K562 (cell line): ENCODE measurements at regions not wholly inside any gene's neighbourhood (a gene's known extent, or its start where the extent isn't known, plus 50 kb on each side); places are given as distances from the start of the nearest gene placed in this dataset.

Experiments used
- ATAC-seq: fragments of 200-7000 bp; cut with Tn5 transposase; 3 replicates; pipeline ENCODE4 v1.9.1; 2020; ENCODE audit warnings: moderate library complexity
- BruUV-seq: library from RNA; stranded (reverse); fragments of 400-500 nt; replicated peaks from 2 replicates; lab custom pipeline; 2021; lab: Mats Ljungman, UMichigan
- CTCF ChIA-PET: fragments of 300-600 bp; formaldehyde crosslinking; extraction: SDS; loops from one replicate; lab custom pipeline; 2021; ENCODE audit warnings: low intra/inter-chr PET ratio; lab: Yijun Ruan, JAX
- POLR2A ChIA-PET: fragments of 300-600, 350-650 bp; sonication (Branson Sonifier 250); formaldehyde crosslinking; extraction: SDS; loops from one replicate; lab custom pipeline; 2021; ENCODE audit warnings: antibody characterized with exemption, inconsistent platforms; lab: Yijun Ruan, JAX
- DNase-seq, 4 experiments: peaks; one replicate each; pipeline versions ENCODE4 v3.0.0 to v3.0.0-alpha.2; 2011 to 2018; ENCODE audit warnings: low spot score in 3 of 4, mixed read lengths in 3 of 4; ENCODE audit errors: extremely low read depth in 1 of 4
- FAIRE-seq: peaks from 2 replicates; lab custom pipeline; 2011; peaks lifted over from hg19 to GRCh38; lab: Jason Lieb, UNC
- H2AFZ ChIP-seq: 2 replicates; pipeline ENCODE4 v1.6.0; 2011; ENCODE audit warnings: low read depth, low read length, control low read depth, inconsistent platforms
- H3K27ac ChIP-seq: fragments of 200-600 bp; 3 replicates; pipeline ENCODE4 v1.8.0; 2011; ENCODE audit warnings: low read depth, mild to moderate bottlenecking, control low read depth, inconsistent platforms, low read length, moderate library complexity, mixed read lengths; ENCODE audit errors: extremely low read depth
- H3K27me3 ChIP-seq, 2 experiments: fragments of 300-600 bp in 1 of 2; 2 replicates in 1 of 2; 3 replicates in 1 of 2; pipeline versions ENCODE4 v1.6.0 to v1.8.0; 2011; ENCODE audit warnings: inconsistent platforms in 2 of 2, low read length in 2 of 2, mild to moderate bottlenecking in 1 of 2, mixed read lengths in 1 of 2, moderate library complexity in 1 of 2; ENCODE audit not compliant: control insufficient read depth in 2 of 2, insufficient read depth in 2 of 2
- H3K36me3 ChIP-seq: fragments of 300-600 bp; 3 replicates; pipeline ENCODE4 v1.8.0; 2011; ENCODE audit warnings: mild to moderate bottlenecking, low read length, inconsistent platforms; ENCODE audit not compliant: control insufficient read depth, insufficient read depth
- H3K4me1 ChIP-seq, 2 experiments: fragments of 200-600 bp in 1 of 2; replicated peaks in 1 of 2; 2 replicates in 1 of 2; 3 replicates in 1 of 2; pipeline versions ENCODE4 v1.5.1 to v1.8.0; 2011; ENCODE audit warnings: inconsistent platforms in 2 of 2, low read length in 2 of 2, mild to moderate bottlenecking in 1 of 2, mixed read lengths in 1 of 2, moderate library complexity in 1 of 2; ENCODE audit not compliant: control insufficient read depth in 2 of 2, insufficient read depth in 2 of 2
- H3K4me2 ChIP-seq: 2 replicates; pipeline ENCODE4 v1.6.1; 2011; ENCODE audit warnings: low read length, control low read depth, inconsistent platforms, mixed read lengths; ENCODE audit not compliant: insufficient read depth
- H3K4me3 ChIP-seq: fragments of 200-600 bp; sonication (generic), shearing (Covaris generic); 2 replicates; pipeline ENCODE4 v1.5.1; 2016; ENCODE audit warnings: control low read depth, inconsistent platforms
- H3K79me2 ChIP-seq: fragments of 200-600 bp; 3 replicates; pipeline ENCODE4 v1.8.0; 2011; ENCODE audit warnings: low read length, inconsistent platforms; ENCODE audit not compliant: control insufficient read depth, insufficient read depth
- H3K9ac ChIP-seq, 2 experiments: 2 replicates each; pipeline versions ENCODE4 v1.6.0 to v1.6.1; 2011; ENCODE audit warnings: low read depth in 2 of 2, low read length in 2 of 2, control low read depth in 1 of 2, inconsistent platforms in 1 of 2, mild to moderate bottlenecking in 1 of 2, mixed read lengths in 1 of 2; ENCODE audit not compliant: insufficient read depth in 1 of 2
- H3K9me1 ChIP-seq: one replicate; pipeline ENCODE4 v1.6.0; 2011; ENCODE audit warnings: inconsistent platforms, mild to moderate bottlenecking, low read length, moderate library complexity; ENCODE audit not compliant: control insufficient read depth, insufficient read depth
- H3K9me3 ChIP-seq: replicated peaks from 2 replicates; pipeline ENCODE4 v1.5.1; 2011; ENCODE audit warnings: low read depth, low read length, inconsistent platforms; ENCODE audit not compliant: control insufficient read depth, insufficient read depth
- H4K20me1 ChIP-seq: replicated peaks from 2 replicates; pipeline ENCODE4 v1.6.1; 2011; ENCODE audit warnings: low read length, inconsistent platforms, mixed read lengths; ENCODE audit not compliant: control insufficient read depth, insufficient read depth
- CBFB ChIP-seq: sonication (generic); formaldehyde crosslinking; IDR thresholded peaks from 2 replicates; pipeline ENCODE4 v1.4.0; 2020; ENCODE audit warnings: mild to moderate bottlenecking, missing genetic modification reagents
- MXI1 ChIP-seq: IDR thresholded peaks from 2 replicates; pipeline ENCODE4 v1.6.1; 2011; ENCODE audit warnings: low read depth, mild to moderate bottlenecking, improper control_type of control experiment, low read length
- SOX6 ChIP-seq: fragments of 450-650 bp; IDR thresholded peaks from 2 replicates; pipeline ENCODE4 v1.6.1; 2014; ENCODE audit warnings: mild to moderate bottlenecking
- ZNF766 ChIP-seq: fragments of 200-800 bp; sonication (Bioruptor generic); conservative IDR thresholded peaks from 2 replicates; pipeline ENCODE4 v1.6.1; 2016; ENCODE audit warnings: missing genetic modification characterization, missing compliant biosample characterization
- WGBS: fragments of 100-300 bp; shearing (Covaris generic); methylation state at CpG from one replicate; pipeline ENCODE4 v1.1.6; 2016; ENCODE audit warnings: low coverage, mixed read lengths; ENCODE audit not compliant: insufficient coverage; ENCODE audit errors: missing lambda C conversion rate; 5-methylcytosine and 5-hydroxymethylcytosine counted together
- in situ Hi-C: fragments of 300-500 bp; cut with MboI; formaldehyde crosslinking; loops from 4 replicates; pipeline ENCODE4 v1.15.0; 2018; ENCODE audit warnings: inconsistent platforms, mixed read lengths
- intact Hi-C: fragments of 100-400 bp; cut with micrococcal nuclease; formaldehyde crosslinking; loops from 2 replicates; pipeline ENCODE4 v1.14.2; 2022
- TF ChIP-seq, protein P1 (sequence below): fragments of 250-450 bp; sonication (Bioruptor Pico); IDR thresholded peaks from 2 replicates; pipeline ENCODE4 v1.8.0; 2021; ENCODE audit warnings: mild to moderate bottlenecking, moderate library complexity

DNA sequence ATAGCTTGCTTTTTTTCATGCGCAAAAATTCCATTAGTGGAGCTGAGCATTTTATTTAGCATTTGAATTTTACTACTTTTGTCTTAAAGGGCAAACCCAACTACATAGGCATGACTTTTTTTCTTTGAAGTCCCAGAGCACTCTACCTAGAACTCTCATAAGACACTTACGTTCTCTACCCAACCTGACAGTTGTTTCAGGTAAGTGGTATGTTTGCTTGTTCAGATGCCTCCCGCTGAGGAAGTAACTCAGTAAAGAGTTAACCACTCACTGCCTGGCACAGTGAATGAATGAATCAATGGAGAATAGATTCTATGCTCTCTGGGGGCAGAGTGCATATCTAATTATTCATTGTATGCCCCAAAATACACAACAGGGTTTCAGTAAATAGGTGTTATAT lies 212.3 kb upstream of the PRDM1 start (continued):
- TF ChIP-seq CBFB (CRISPR knock-in tag) (no peak), ZNF766 (CRISPR knock-in tag) (no peak)

DNA sequence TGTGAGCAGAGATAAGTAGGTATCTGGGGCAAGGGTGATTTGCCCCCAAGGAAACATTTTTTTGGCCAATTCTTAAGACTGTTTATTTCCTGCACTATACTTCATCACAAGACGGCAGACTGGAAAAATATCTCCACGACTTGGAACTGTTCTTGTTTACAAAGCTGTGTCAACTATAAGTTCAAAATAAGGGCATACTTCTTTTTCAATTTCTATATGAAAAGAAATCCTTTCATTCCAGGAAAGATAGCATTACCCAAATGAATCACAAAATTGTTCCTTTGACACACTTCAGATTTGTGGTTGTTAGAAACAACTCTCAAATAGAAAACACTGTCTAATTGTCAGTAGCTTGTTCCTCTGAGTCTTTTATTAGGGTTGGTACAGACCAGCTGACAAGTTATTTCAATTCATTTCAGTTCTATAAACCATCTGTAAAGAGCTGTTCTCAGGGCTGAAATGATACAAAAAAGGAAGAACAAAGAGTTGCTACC lies 212.9 kb upstream of the PRDM1 start:
- H2AFZ ChIP-seq = no peak overlapping the region
- ATAC-seq (no peak), FAIRE-seq (no peak), DNase-seq (no peak)
- in situ Hi-C loops (no loop called here), intact Hi-C loops (no loop called here)
- 2% methylated on average over 2 of the region's 2 CpGs for WGBS
- TF ChIP-seq SOX6 (no peak), MXI1 (no peak)
- H3K79me2 ChIP-seq = no peaks in the 10 kb centered on the region
- H3K36me3 ChIP-seq = no peaks in the 10 kb centered on the region
- ChIA-PET CTCF (interaction anchor here (0.7 kb wide), 1 partner anchor 127 kb away, joined by 3 read pairs; no protein-coding TSS in a partner anchor), POLR2A (no interaction called here)
- no peaks in the 10 kb centered on the region for H3K4me1 ChIP-seq
- no TSS peak for BruUV-seq
- H3K9ac ChIP-seq = no peak overlapping the region
- H3K27me3 ChIP-seq = peaks cover 4 to 16% of the 10 kb centered on the region in 2 experiments; a peak in 4 of 5 replicates
- H3K9me1 ChIP-seq = no peaks in the 10 kb centered on the region
- H3K4me2 ChIP-seq = no peak overlapping the region
- no peaks in the 10 kb centered on the region for H4K20me1 ChIP-seq
- no peak overlapping the region for H3K27ac ChIP-seq
- no peak overlapping the region for H3K4me3 ChIP-seq
- H3K9me3 ChIP-seq = no peaks in the 10 kb centered on the region

GRCh38 chr6:105872249-105872648 lies 213.9 kb upstream of the PRDM1 start:
- no TSS peak for BruUV-seq
- H3K36me3 ChIP-seq = no peaks in the 10 kb centered on the region
- H3K4me3 ChIP-seq = no peak overlapping the region
- DNase-seq = no peak
- POLR2A ChIA-PET = no interaction called here
- H3K9ac ChIP-seq = no peak overlapping the region
- in situ Hi-C loops = no loop called here
- no peaks in the 10 kb centered on the region for H4K20me1 ChIP-seq
- H3K4me2 ChIP-seq = no peak overlapping the region
- peaks cover 4 to 16% of the 10 kb centered on the region in 2 experiments; a peak in 4 of 5 replicates for H3K27me3 ChIP-seq
- intact Hi-C loops = no loop called here
- no peak for FAIRE-seq
- H3K4me1 ChIP-seq = no peaks in the 10 kb centered on the region
- CTCF ChIA-PET = interaction anchor here (0.6 kb wide), 1 partner anchor 23 kb away, joined by 4 read pairs; no protein-coding TSS in a partner anchor
- H2AFZ ChIP-seq = no peak overlapping the region
- WGBS = 3% methylated on average over 4 of the region's 4 CpGs
- no peaks in the 10 kb centered on the region for H3K9me1 ChIP-seq
- ATAC-seq = no peak
- H3K9me3 ChIP-seq = no peaks in the 10 kb centered on the region
- no peaks in the 10 kb centered on the region for H3K79me2 ChIP-seq
- H3K27ac ChIP-seq = no peak overlapping the region
- TF ChIP-seq, protein P1, sequence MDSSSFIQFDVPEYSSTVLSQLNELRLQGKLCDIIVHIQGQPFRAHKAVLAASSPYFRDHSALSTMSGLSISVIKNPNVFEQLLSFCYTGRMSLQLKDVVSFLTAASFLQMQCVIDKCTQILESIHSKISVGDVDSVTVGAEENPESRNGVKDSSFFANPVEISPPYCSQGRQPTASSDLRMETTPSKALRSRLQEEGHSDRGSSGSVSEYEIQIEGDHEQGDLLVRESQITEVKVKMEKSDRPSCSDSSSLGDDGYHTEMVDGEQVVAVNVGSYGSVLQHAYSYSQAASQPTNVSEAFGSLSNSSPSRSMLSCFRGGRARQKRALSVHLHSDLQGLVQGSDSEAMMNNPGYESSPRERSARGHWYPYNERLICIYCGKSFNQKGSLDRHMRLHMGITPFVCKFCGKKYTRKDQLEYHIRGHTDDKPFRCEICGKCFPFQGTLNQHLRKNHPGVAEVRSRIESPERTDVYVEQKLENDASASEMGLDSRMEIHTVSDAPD = no peak
